ENCODE measurements at regions not wholly inside any gene's neighbourhood (a gene's known extent, or its start where the extent isn't known, plus 50 kb on each side); places are given as distances from the start of the nearest gene placed in this dataset.

GRCh38 chr2:136212426-136213378 is 94.8 kb upstream of the CXCR4 start:
- DNase-seq (ENCODE audit: low spot score in 2 of 2), result no peak
- no peak overlapping the region for H3K4me3 ChIP-seq
- no peaks in the 10 kb centered on the region for H3K36me3 ChIP-seq
- H3K27ac ChIP-seq, result no peak overlapping the region
- no peaks in the 10 kb centered on the region for H3K9me3 ChIP-seq
- 74% methylated on average over 5 of the region's 5 CpGs for WGBS
- TF ChIP-seq POLR2A (IDR thresholded peaks at IDR 0.05) (no peak), POLR2AphosphoS5 (IDR thresholded peaks at IDR 0.05) (no peak), CTCF (IDR thresholded peaks at IDR 0.05) (no peak), EP300 (IDR thresholded peaks at IDR 0.05) (no peak)
- H3K27me3 ChIP-seq, result peaks cover 5% of the 10 kb centered on the region
- no peaks in the 10 kb centered on the region for H3K4me1 ChIP-seq

- Histone ChIP-seq H3K9me3 (no peaks in the 10 kb centered on the region), H3K27ac (no peak overlapping the region), H3K36me3 (no peaks in the 10 kb centered on the region), H3K4me1 (no peaks in the 10 kb centered on the region), H3K4me3 (no peak overlapping the region), H3K27me3 (peaks cover 5% of the 10 kb centered on the region)
- DNase-seq (ENCODE audit: low spot score in 2 of 2), result no peak
- TF ChIP-seq EP300 (IDR thresholded peaks at IDR 0.05) (no peak), POLR2A (IDR thresholded peaks at IDR 0.05) (no peak), POLR2AphosphoS5 (IDR thresholded peaks at IDR 0.05) (no peak), CTCF (IDR thresholded peaks at IDR 0.05) (no peak)
Measured at GRCh38 chr2:136211701-136212100, 93.8 kb upstream of the CXCR4 start.

GRCh38 chr2:136210822-136211221 is 92.9 kb upstream of the CXCR4 start:
- Histone ChIP-seq H3K4me3 (no peak overlapping the region), H3K4me1 (no peaks in the 10 kb centered on the region), H3K9me3 (no peaks in the 10 kb centered on the region), H3K27me3 (peaks cover 5% of the 10 kb centered on the region), H3K36me3 (no peaks in the 10 kb centered on the region), H3K27ac (no peak overlapping the region)
- TF ChIP-seq EP300 (IDR thresholded peaks at IDR 0.05) (no peak), POLR2A (IDR thresholded peaks at IDR 0.05) (no peak), POLR2AphosphoS5 (IDR thresholded peaks at IDR 0.05) (no peak), CTCF (IDR thresholded peaks at IDR 0.05) (no peak)
- DNase-seq (ENCODE audit: low spot score in 2 of 2), result no peak

- Histone ChIP-seq H3K4me1 (no peaks in the 10 kb centered on the region), H3K4me3 (no peak overlapping the region), H3K27ac (no peak overlapping the region), H3K9me3 (no peaks in the 10 kb centered on the region), H3K36me3 (no peaks in the 10 kb centered on the region), H3K27me3 (peaks cover 5% of the 10 kb centered on the region)
- TF ChIP-seq POLR2A (IDR thresholded peaks at IDR 0.05) (no peak), CTCF (IDR thresholded peaks at IDR 0.05) (no peak), EP300 (IDR thresholded peaks at IDR 0.05) (no peak), POLR2AphosphoS5 (IDR thresholded peaks at IDR 0.05) (no peak)
- no peak for DNase-seq (ENCODE audit: low spot score in 2 of 2)
- 41% methylated on average over 2 of the region's 2 CpGs for WGBS
Measured at GRCh38 chr2:136210455-136210805, 92.5 kb upstream of the CXCR4 start.

GRCh38 chr2:136209561-136210454 is 91.9 kb upstream of the CXCR4 start:
- Histone ChIP-seq H3K4me3 (no peak overlapping the region), H3K27ac (no peak overlapping the region)
- 78% methylated on average over 3 of the region's 3 CpGs for WGBS

More at GRCh38 chr2:136209561-136210454, 91.9 kb upstream of the CXCR4 start:
- H3K27me3 ChIP-seq, result peaks cover 5% of the 10 kb centered on the region
- no peaks in the 10 kb centered on the region for H3K36me3 ChIP-seq
- DNase-seq (ENCODE audit: low spot score in 2 of 2), result no peak
- H3K9me3 ChIP-seq, result no peaks in the 10 kb centered on the region
- H3K4me1 ChIP-seq, result no peaks in the 10 kb centered on the region
- TF ChIP-seq CTCF (IDR thresholded peaks at IDR 0.05), result no peak
- no peak for TF ChIP-seq EP300 (IDR thresholded peaks at IDR 0.05)
- no peak for TF ChIP-seq POLR2AphosphoS5 (IDR thresholded peaks at IDR 0.05)
- TF ChIP-seq POLR2A (IDR thresholded peaks at IDR 0.05), result no peak
